Kidney (tissue), 13 donors: ENCODE measurements at regions not wholly inside any gene's neighbourhood (a gene's known extent, or its start where the extent isn't known, plus 50 kb on each side); places are given as distances from the start of the nearest gene placed in this dataset.
"Not testable (repeated sequence)": the region's sequence is repeated elsewhere in the genome, so short reads cannot be mapped to it uniquely, and the experiment has no call there.

Experiments used
- DNase-seq, 5 donors: peaks; one replicate each; pipeline ENCODE4 v3.0.0-alpha.2; 2013 to 2020
- FAIRE-seq: peaks from 2 replicates; lab custom pipeline; 2012; peaks lifted over from hg19 to GRCh38; lab: Jason Lieb, UNC
- H3K27ac ChIP-seq, 2 donors: one replicate each; pipeline ENCODE4 v1.7.0; 2013; ENCODE audit warnings: low read depth in 2 of 2, low read length in 2 of 2, inconsistent platforms in 1 of 2
- H3K27me3 ChIP-seq: one replicate; pipeline ENCODE4 v1.7.1; 2013; ENCODE audit warnings: low read length, inconsistent platforms; ENCODE audit not compliant: control insufficient read depth, insufficient read depth
- H3K36me3 ChIP-seq, 3 donors: one replicate each; pipeline versions ENCODE4 v1.7.0 to v1.7.1; 2013; ENCODE audit warnings: low read length in 3 of 3, control low read depth in 1 of 3, inconsistent platforms in 1 of 3; ENCODE audit not compliant: insufficient read depth in 3 of 3, control insufficient read depth in 2 of 3
- H3K4me1 ChIP-seq, 3 donors: one replicate each; pipeline versions ENCODE4 v1.7.0 to v1.7.1; 2013; ENCODE audit warnings: low read length in 3 of 3, inconsistent platforms in 1 of 3, low read depth in 1 of 3; ENCODE audit not compliant: control insufficient read depth in 2 of 3, insufficient read depth in 2 of 3
- H3K4me3 ChIP-seq, 3 donors: one replicate each; pipeline versions ENCODE4 v1.7.0 to v1.8.1; 2013; ENCODE audit warnings: low read length in 3 of 3, control low read depth in 1 of 3, inconsistent platforms in 1 of 3
- H3K9ac ChIP-seq, 3 donors: one replicate each; pipeline versions ENCODE4 v1.7.0 to v1.7.1; 2013; ENCODE audit warnings: low read length in 3 of 3, control low read depth in 1 of 3, inconsistent platforms in 1 of 3
- H3K9me3 ChIP-seq, 3 donors: one replicate each; pipeline versions ENCODE4 v1.7.0 to v1.7.1; 2013; ENCODE audit warnings: low read length in 3 of 3, control low read depth in 1 of 3, inconsistent platforms in 1 of 3; ENCODE audit not compliant: control insufficient read depth in 2 of 3, insufficient read depth in 1 of 3
- CTCF ChIP-seq: IDR thresholded peaks from 3 replicates; pipeline ENCODE4 v1.5.1; 2012; ENCODE audit warnings: mild to moderate bottlenecking, moderate library complexity, borderline replicate concordance; ENCODE audit not compliant: insufficient read depth; ENCODE audit errors: extremely low read depth
- intact Hi-C: fragments of 100-400 bp; cut with DNase I; formaldehyde crosslinking; loops from one replicate; pipeline ENCODE4 v1.11.1; 2022
- donor health status: control.
- donor health status: control.
- donor health status: control.
- donor health status: control.
- donor health status: control.
- donor health status: DM: yes; HTN: yes; CAD: no.
- donor health status: Normal renal cell carcinoma (clear cell type).

DNA sequence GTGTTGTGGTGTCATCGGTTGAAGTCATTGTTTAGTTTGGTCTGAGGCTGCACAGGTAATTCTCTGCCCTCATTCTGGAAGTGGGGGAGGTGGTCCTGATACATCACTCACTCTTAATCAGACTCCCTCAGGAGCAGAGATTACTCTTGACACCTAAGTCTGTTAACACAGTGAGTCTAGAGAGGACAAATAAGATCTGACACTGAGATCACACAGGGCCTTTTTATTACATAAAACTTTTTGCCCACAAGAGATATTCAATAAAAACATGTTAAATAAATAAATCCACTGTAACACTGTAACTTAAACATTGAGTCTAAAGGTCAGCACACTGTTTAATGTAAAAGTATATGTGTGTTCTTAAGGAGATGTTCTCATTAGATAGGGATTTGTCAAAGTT is 57.1 kb upstream of the MBNL1 start:
- H3K9me3 ChIP-seq, result no peaks in the 10 kb centered on the region
- no peak for FAIRE-seq
- no peak overlapping the region for H3K27ac ChIP-seq
- no peaks in the 10 kb centered on the region for H3K27me3 ChIP-seq
- H3K9ac ChIP-seq, result no peak overlapping the region
- DNase-seq, result no peak
- intact Hi-C loops, result no loop called here
- H3K4me1 ChIP-seq, result no peaks in the 10 kb centered on the region
- TF ChIP-seq CTCF, result no peak
- H3K36me3 ChIP-seq, result no peaks in the 10 kb centered on the region
- H3K4me3 ChIP-seq, result no peak overlapping the region

DNA sequence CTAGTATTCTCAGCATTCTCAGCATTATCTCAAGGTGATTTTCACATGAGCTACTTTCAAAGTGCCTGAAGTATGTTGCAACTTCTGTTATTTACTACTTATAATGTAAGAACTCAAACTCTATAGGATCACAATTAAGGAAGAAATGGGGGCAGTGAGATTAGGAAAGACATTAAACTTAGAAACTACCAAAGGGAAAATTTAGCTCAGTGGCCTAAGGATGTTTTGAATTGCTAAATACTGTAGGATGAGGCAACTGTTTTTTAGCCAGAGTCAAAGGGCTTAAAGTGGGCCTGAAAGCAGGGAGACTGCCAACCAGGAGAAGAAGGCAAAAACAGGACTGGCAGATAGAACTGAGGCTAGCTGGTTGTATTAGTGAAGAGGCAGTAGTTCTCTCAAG is 55.5 kb upstream of the MBNL1 start:
- FAIRE-seq, result no peak
- Histone ChIP-seq H3K27ac (no peak overlapping the region), H3K36me3 (no peaks in the 10 kb centered on the region), H3K9ac (no peak overlapping the region), H3K4me1 (no peaks in the 10 kb centered on the region), H3K27me3 (no peaks in the 10 kb centered on the region), H3K9me3 (no peaks in the 10 kb centered on the region), H3K4me3 (no peak overlapping the region)
- DNase-seq, result no peak
- intact Hi-C loops, result no loop called here
- no peak for TF ChIP-seq CTCF

DNA sequence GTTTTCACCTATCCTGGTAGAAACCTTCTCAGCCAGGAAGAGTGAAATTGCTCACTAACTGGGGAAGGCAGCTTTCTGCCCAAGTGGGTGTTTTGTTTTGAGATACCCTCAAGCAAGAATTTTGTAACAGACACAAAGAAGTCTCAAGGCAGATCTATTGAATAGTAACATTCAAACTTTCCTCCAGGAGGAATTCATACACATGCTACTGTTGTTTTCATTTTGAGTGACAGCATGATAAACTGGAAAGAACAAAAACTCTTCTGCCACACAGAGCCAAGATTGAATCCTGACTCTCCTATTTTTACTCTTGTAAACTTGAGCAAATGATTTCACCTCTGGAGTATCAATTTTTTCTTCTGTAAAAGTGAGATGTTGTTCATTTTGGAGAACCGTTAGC is 54.8 kb upstream of the MBNL1 start:
- H3K36me3 ChIP-seq, result no peaks in the 10 kb centered on the region
- H3K27ac ChIP-seq, result no peak overlapping the region
- TF ChIP-seq CTCF, result no peak
- DNase-seq (no peak), FAIRE-seq (no peak)
- H3K9me3 ChIP-seq, result no peaks in the 10 kb centered on the region
- intact Hi-C loops, result no loop called here
- H3K27me3 ChIP-seq, result no peaks in the 10 kb centered on the region
- H3K4me3 ChIP-seq, result no peak overlapping the region
- H3K4me1 ChIP-seq, result no peaks in the 10 kb centered on the region
- H3K9ac ChIP-seq, result no peak overlapping the region

GRCh38 chr3:152216960-152217865 is 51.5 kb upstream of the MBNL1 start:
- DNase-seq, result peak in 1 of 5 donors; percentile 61
- intact Hi-C loops, H3K27me3 ChIP-seq, H3K27ac ChIP-seq, H3K9me3 ChIP-seq, H3K9ac ChIP-seq, H3K4me1 ChIP-seq, H3K4me3 ChIP-seq, H3K36me3 ChIP-seq, FAIRE-seq: not testable (repeated sequence)
